Bronchial epithelial cell (primary cell): ENCODE measurements at regions not wholly inside any gene's neighbourhood (a gene's known extent, or its start where the extent isn't known, plus 50 kb on each side); places are given as distances from the start of the nearest gene placed in this dataset.

Experiments
- DNase-seq: peaks from one replicate; pipeline ENCODE4 v3.0.0-alpha.2; 2010; ENCODE audit warnings: low read depth
- FAIRE-seq: peaks from 2 replicates; lab custom pipeline; 2011; peaks lifted over from hg19 to GRCh38; lab: Jason Lieb, UNC
- H3K27me3 ChIP-seq: 2 replicates; pipeline ENCODE4 v1.5.1; 2011; ENCODE audit warnings: low read length; ENCODE audit not compliant: control insufficient read depth, insufficient read depth
- H3K36me3 ChIP-seq: 2 replicates; pipeline ENCODE4 v1.5.1; 2011; ENCODE audit warnings: low read length; ENCODE audit not compliant: control insufficient read depth, insufficient read depth
- H3K4me3 ChIP-seq: 2 replicates; pipeline ENCODE4 v1.5.1; 2011; ENCODE audit warnings: mild to moderate bottlenecking, low read depth, low read length, control low read depth
- TF ChIP-seq, protein P1 (sequence below): IDR thresholded peaks from 2 replicates; pipeline ENCODE4 v1.5.1; 2011; ENCODE audit warnings: mild to moderate bottlenecking, moderate library complexity, low read length, control low read depth, inconsistent platforms; ENCODE audit not compliant: insufficient read depth, severe bottlenecking

- no peak for DNase-seq
- TF ChIP-seq, protein P1, sequence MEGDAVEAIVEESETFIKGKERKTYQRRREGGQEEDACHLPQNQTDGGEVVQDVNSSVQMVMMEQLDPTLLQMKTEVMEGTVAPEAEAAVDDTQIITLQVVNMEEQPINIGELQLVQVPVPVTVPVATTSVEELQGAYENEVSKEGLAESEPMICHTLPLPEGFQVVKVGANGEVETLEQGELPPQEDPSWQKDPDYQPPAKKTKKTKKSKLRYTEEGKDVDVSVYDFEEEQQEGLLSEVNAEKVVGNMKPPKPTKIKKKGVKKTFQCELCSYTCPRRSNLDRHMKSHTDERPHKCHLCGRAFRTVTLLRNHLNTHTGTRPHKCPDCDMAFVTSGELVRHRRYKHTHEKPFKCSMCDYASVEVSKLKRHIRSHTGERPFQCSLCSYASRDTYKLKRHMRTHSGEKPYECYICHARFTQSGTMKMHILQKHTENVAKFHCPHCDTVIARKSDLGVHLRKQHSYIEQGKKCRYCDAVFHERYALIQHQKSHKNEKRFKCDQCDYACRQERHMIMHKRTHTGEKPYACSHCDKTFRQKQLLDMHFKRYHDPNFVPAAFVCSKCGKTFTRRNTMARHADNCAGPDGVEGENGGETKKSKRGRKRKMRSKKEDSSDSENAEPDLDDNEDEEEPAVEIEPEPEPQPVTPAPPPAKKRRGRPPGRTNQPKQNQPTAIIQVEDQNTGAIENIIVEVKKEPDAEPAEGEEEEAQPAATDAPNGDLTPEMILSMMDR = no peak
Measured at GRCh38 chr12:28079539-28079938, 107.0 kb upstream of the PTHLH start.

DNA sequence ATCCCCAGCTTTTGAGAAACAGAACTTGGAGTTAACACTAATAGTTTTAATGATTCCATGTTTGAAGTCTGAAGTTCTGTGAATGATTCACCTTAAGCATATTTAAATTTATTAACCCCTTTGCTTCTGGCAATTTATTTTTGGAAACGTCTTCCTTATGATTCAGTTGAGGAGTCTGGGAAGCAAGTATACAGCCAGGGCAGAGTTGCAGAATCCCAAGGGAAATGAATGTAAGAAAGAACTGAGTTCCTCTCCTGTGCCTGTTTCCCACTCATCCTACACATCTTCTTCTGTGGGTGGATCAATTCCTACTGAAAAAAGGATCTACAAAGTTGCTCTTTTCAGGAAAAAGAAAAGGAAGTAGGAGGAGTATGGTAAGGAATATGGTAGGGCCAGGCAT lies 108.2 kb upstream of the CCDC91 start:
- peak; percentile 22 for DNase-seq
- no peaks in the 10 kb centered on the region for H3K36me3 ChIP-seq
- no peaks in the 10 kb centered on the region for H3K27me3 ChIP-seq
- FAIRE-seq = no peak
- TF ChIP-seq, protein P1 = no peak
- no peak overlapping the region for H3K4me3 ChIP-seq

More at GRCh38 chr12:28079539-28079938, 107.0 kb upstream of the PTHLH start:
- FAIRE-seq = no peak
- no peaks in the 10 kb centered on the region for H3K27me3 ChIP-seq
- no peak overlapping the region for H3K4me3 ChIP-seq
- no peaks in the 10 kb centered on the region for H3K36me3 ChIP-seq

DNA sequence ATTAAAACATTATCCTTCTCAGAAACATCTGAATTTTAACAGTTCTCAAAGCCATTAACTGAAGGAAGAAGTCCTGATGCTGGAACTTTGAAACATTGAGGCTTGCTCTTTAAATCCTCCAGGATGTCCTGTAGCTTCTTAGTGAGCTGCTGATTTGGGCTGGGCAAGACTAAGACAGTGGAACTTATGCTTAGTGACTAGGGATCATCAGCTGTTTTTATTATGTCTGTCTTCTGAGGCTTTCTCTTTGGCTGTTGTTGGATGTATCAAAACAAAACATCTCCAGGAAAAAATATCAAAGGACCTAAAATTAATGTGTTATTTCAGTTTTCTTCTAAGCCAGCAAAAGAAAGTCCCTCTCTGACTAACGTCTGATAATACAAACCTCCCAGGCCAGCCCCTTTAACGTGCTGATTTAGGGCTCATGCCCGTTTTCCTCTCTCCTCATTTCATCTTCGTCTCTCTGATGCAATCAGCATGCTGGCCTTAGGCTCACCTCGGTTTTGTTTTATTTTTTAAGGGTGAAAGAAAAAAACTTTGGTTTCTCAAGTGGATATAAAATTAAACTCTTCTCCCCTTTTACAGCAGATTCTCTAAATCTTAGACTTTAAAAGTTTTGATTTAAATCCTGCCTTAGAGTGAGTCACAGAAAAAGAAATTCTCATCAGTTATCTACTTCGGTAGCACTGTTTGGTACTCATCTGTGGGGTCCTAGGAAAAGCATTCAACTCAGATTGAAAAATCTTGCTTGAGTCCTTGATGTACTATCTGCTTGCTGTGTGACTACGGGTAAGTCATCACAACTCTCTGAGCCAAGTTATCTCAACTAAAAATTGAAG lies 106.2 kb upstream of the CCDC91 start:
- H3K27me3 ChIP-seq = no peaks in the 10 kb centered on the region
- no peak for FAIRE-seq
- TF ChIP-seq, protein P1 = no peak
- no peaks in the 10 kb centered on the region for H3K36me3 ChIP-seq
- no peak overlapping the region for H3K4me3 ChIP-seq
- no peak for DNase-seq

- no peaks in the 10 kb centered on the region for H3K36me3 ChIP-seq
- no peaks in the 10 kb centered on the region for H3K27me3 ChIP-seq
- no peak for DNase-seq
- no peak for FAIRE-seq
- no peak overlapping the region for H3K4me3 ChIP-seq
- TF ChIP-seq, protein P1 = no peak
Measured at GRCh38 chr12:28086521-28087155, 103.6 kb upstream of the CCDC91 start.

GRCh38 chr12:28088566-28089272 lies 101.5 kb upstream of the CCDC91 start:
- Histone ChIP-seq H3K4me3 (no peak overlapping the region), H3K27me3 (no peaks in the 10 kb centered on the region), H3K36me3 (no peaks in the 10 kb centered on the region)
- DNase-seq (peak; percentile 81), FAIRE-seq (no peak)
- TF ChIP-seq, protein P1 = no peak
